ENCODE measurements at regions not wholly inside any gene's neighbourhood (a gene's known extent, or its start where the extent isn't known, plus 50 kb on each side); places are given as distances from the start of the nearest gene placed in this dataset.

DNA sequence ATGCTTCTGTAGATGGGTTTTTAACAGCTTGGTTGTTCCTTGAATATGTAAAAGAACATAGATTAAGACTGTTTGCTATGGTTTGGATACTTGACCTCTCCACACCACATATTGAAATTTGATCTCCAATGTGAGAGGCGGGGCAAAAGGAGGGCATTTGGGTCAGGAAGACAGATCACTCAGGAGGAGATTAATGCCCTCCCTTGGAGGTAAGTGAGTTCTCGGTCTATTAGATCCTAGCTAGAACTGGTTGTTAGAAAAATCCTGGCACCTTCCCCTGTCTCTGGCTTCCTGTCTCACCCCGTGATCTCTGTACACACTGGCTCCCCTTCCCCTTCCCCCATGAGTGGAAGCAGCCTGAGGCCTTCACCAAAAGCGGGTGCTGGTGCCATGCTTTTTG lies 281.1 kb upstream of the ANKRD55 start:
- Histone ChIP-seq H3K9ac (ENCODE audit: insufficient read depth, low read depth, low read length) (no peak overlapping the region), H3K79me2 (ENCODE audit: insufficient read depth, low read length) (no peaks in the 10 kb centered on the region), H3K9me3 (ENCODE audit: low read length) (no peaks in the 10 kb centered on the region), H3K27ac (ENCODE audit: extremely low read length, insufficient read depth, low read length) (no peak overlapping the region), H2AFZ (ENCODE audit: low read length) (no peak overlapping the region), H3K27me3 (ENCODE audit: control insufficient read depth in 1 of 2, insufficient read depth in 2 of 2, low read length in 2 of 2) (peaks cover 0 to 3% of the 10 kb centered on the region in 2 experiments; a peak in 1 of 5 replicates), H3K4me1 (ENCODE audit: insufficient read depth, low read length) (peaks cover 51% of the 10 kb centered on the region), H3K4me2 (ENCODE audit: low read depth, low read length) (no peak overlapping the region), H3K36me3 (replicated peaks in 1 of 2; ENCODE audit: control insufficient read depth in 1 of 2, insufficient read depth in 2 of 2, low read length in 2 of 2) (no peaks in the 10 kb centered on the region), H3K4me3 (replicated peaks in 1 of 3; ENCODE audit: insufficient read depth in 1 of 3, low read depth in 2 of 3, low read length in 3 of 3) (no peak overlapping the region), H4K20me1 (ENCODE audit: insufficient read depth, low read length) (no peaks in the 10 kb centered on the region)
- in situ Hi-C loops (cut with HindIII; ENCODE audit: extremely low pct_ligation_motif_present, low pct_unique_long_range_greater_than_20kb) (no loop called here), intact Hi-C loops (cut with micrococcal nuclease; ENCODE audit: unreplicated experiment) (no loop called here)
- CTCF ChIA-PET (ENCODE audit: low intra/inter-chr PET ratio, low total read pairs), result no interaction called here
- BruUV-seq (replicated peaks), result no TSS peak
- 34% methylated on average over 4 of the region's 4 CpGs for WGBS (ENCODE audit: low lambda C conversion rate)
- DNase-seq (ENCODE audit: low spot score) (no peak), ATAC-seq (no peak), FAIRE-seq (no peak)
- POLR2A ChIA-PET, result no interaction called here
- TF ChIP-seq SIX1 (CRISPR knock-in tag; IDR thresholded peaks at IDR 0.05; ENCODE audit: borderline replicate concordance), result peak; percentile 43; the same call in 1 of the 2 replicates
- TF ChIP-seq SIX4 (CRISPR knock-in tag; IDR thresholded peaks at IDR 0.05), result 0 out of 2 replicates have a peak, but pooled peaks have one; percentile 59
- TF ChIP-seq, protein P1, sequence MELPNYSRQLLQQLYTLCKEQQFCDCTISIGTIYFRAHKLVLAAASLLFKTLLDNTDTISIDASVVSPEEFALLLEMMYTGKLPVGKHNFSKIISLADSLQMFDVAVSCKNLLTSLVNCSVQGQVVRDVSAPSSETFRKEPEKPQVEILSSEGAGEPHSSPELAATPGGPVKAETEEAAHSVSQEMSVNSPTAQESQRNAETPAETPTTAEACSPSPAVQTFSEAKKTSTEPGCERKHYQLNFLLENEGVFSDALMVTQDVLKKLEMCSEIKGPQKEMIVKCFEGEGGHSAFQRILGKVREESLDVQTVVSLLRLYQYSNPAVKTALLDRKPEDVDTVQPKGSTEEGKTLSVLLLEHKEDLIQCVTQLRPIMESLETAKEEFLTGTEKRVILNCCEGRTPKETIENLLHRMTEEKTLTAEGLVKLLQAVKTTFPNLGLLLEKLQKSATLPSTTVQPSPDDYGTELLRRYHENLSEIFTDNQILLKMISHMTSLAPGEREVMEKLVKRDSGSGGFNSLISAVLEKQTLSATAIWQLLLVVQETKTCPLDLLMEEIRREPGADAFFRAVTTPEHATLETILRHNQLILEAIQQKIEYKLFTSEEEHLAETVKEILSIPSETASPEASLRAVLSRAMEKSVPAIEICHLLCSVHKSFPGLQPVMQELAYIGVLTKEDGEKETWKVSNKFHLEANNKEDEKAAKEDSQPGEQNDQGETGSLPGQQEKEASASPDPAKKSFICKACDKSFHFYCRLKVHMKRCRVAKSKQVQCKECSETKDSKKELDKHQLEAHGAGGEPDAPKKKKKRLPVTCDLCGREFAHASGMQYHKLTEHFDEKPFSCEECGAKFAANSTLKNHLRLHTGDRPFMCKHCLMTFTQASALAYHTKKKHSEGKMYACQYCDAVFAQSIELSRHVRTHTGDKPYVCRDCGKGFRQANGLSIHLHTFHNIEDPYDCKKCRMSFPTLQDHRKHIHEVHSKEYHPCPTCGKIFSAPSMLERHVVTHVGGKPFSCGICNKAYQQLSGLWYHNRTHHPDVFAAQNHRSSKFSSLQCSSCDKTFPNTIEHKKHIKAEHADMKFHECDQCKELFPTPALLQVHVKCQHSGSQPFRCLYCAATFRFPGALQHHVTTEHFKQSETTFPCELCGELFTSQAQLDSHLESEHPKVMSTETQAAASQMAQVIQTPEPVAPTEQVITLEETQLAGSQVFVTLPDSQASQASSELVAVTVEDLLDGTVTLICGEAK (IDR thresholded peaks at IDR 0.05), result no peak
- TF ChIP-seq, protein P1 (CRISPR knock-in tag; IDR thresholded peaks at IDR 0.05), result no peak
- no peak for TF ChIP-seq NCOA1 (CRISPR knock-in tag; IDR thresholded peaks at IDR 0.05)
- TF ChIP-seq ZNF20 (CRISPR knock-in tag; IDR thresholded peaks at IDR 0.05), result no peak

Data from HepG2 (cell line).